OCI-LY1 (cell line): ENCODE measurements at regions not wholly inside any gene's neighbourhood (a gene's known extent, or its start where the extent isn't known, plus 50 kb on each side); places are given as distances from the start of the nearest gene placed in this dataset.

Experiments
- EZH2 ChIP-seq: fragments of 200-600 bp; sonication (generic), shearing (Covaris generic); IDR thresholded peaks from 2 replicates; pipeline ENCODE4 v1.8.0; 2017; ENCODE audit warnings: borderline replicate concordance, mixed run types, mild to moderate bottlenecking, antibody characterized with exemption, low read length, moderate library complexity, mixed read lengths
- TF ChIP-seq, protein P1 (sequence below): fragments of 200-600 bp; sonication (generic), shearing (Covaris generic); IDR thresholded peaks from 2 replicates; pipeline ENCODE4 v1.5.1; 2017; ENCODE audit warnings: mild to moderate bottlenecking, antibody characterized with exemption, low read length, moderate library complexity, mixed read lengths

DNA sequence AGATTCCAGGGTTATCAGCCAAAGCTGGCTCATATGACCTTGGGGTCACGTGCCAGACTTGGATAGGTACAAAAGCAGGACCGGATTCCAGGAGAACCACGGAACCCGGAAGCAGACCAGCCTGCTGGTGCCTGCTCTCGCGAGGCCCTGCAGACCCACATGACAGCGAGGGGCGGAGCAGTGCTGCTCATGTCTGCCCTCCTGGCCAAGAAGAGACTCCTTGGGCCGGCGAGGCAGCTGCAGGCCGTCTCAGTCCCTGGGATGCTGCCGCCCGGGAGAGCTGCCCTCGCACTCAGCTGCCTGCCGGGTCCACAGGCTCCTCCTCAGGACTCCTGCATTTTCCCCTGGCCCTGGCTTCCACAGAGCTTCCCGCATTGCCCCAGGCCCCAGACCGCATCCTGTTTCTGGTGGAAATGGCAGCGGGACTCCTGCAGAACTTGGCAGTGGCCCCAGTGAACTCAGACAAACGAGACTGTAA, 739.5 kb downstream of the SOCS6 start:
- TF ChIP-seq, protein P1, sequence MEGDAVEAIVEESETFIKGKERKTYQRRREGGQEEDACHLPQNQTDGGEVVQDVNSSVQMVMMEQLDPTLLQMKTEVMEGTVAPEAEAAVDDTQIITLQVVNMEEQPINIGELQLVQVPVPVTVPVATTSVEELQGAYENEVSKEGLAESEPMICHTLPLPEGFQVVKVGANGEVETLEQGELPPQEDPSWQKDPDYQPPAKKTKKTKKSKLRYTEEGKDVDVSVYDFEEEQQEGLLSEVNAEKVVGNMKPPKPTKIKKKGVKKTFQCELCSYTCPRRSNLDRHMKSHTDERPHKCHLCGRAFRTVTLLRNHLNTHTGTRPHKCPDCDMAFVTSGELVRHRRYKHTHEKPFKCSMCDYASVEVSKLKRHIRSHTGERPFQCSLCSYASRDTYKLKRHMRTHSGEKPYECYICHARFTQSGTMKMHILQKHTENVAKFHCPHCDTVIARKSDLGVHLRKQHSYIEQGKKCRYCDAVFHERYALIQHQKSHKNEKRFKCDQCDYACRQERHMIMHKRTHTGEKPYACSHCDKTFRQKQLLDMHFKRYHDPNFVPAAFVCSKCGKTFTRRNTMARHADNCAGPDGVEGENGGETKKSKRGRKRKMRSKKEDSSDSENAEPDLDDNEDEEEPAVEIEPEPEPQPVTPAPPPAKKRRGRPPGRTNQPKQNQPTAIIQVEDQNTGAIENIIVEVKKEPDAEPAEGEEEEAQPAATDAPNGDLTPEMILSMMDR: no peak
- no peak for TF ChIP-seq EZH2
